ENCODE measurements at regions not wholly inside any gene's neighbourhood (a gene's known extent, or its start where the extent isn't known, plus 50 kb on each side); places are given as distances from the start of the nearest gene placed in this dataset.
"Not testable (repeated sequence)": the region's sequence is repeated elsewhere in the genome, so short reads cannot be mapped to it uniquely, and the experiment has no call there.

DNA sequence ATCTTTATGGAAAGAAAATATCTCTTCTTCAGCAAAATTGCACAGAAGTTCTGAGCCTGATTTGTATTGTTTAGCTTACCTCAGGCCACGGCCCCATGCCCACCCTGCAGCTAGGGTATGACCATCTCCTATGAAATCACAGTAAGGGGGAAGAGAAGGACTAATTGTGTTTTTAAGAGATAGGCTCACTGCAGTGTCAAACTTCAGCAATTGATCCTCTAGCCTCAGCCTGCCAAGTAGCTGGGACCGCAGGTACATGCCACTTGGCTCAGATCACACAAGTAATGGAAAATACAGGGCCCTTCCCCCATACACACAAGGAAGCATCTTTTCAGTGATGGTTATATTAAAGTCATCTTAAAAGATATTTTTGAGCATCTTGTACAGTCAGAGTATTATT is 60.0 kb downstream of the DMAC1 start:
- no peak for DNase-seq (ENCODE audit: low spot score)

GRCh38 chr9:7735311-7735710 is 64.3 kb downstream of the DMAC1 start:
- DNase-seq (ENCODE audit: low spot score): no peak

DNA sequence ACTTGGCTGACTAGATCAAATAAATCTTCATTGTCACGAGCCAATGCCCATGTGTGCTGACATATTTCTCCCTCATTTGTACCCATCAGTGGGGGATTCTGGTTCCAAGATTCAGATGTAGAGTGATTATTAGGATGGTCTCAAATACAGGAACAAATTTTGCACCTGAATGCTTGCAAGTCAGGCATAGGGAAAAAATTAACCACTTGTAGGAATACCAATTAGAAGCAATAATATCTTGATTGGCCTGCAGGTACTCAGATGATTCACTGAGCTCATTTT is 69.5 kb downstream of the DMAC1 start:
- DNase-seq (ENCODE audit: low spot score): no peak

- DNase-seq (ENCODE audit: low spot score): no peak
Measured at GRCh38 chr9:7729371-7730163, 70.0 kb downstream of the DMAC1 start.

DNA sequence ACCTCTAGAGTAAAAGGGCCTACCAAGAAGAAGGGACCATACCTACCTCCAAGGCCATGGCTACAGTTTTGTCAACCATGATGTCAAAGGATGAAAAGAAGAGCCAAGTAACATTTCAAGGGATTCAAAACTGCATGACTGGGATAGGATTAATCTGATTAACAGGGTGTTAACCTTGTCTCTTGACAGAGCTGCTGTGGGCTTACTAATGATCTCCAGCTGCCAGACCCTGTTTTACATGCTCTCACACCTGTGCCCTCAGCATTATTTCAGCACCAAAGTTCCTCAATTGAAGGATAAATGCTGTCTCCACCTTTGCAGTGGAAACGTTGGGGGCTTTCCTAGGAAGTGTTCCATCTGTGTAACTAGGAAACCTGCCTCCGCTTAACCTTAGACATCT is 78.3 kb downstream of the DMAC1 start:
- no peak for DNase-seq (ENCODE audit: low spot score)

GRCh38 chr9:7713088-7713487 is 86.5 kb downstream of the DMAC1 start:
- not testable (repeated sequence) for DNase-seq (ENCODE audit: low spot score)

- DNase-seq (ENCODE audit: low spot score): no peak
Measured at GRCh38 chr9:7710686-7711085, 88.9 kb downstream of the DMAC1 start.

- no peak for DNase-seq (ENCODE audit: low spot score)
Measured at GRCh38 chr9:7707934-7708333, 91.6 kb downstream of the DMAC1 start.

- no peak for DNase-seq (ENCODE audit: low spot score)
Measured at GRCh38 chr9:7704543-7704942, 95.0 kb downstream of the DMAC1 start.

- DNase-seq (ENCODE audit: low spot score): no peak
Measured at GRCh38 chr9:7691909-7692308, 107.7 kb downstream of the DMAC1 start.

DNA sequence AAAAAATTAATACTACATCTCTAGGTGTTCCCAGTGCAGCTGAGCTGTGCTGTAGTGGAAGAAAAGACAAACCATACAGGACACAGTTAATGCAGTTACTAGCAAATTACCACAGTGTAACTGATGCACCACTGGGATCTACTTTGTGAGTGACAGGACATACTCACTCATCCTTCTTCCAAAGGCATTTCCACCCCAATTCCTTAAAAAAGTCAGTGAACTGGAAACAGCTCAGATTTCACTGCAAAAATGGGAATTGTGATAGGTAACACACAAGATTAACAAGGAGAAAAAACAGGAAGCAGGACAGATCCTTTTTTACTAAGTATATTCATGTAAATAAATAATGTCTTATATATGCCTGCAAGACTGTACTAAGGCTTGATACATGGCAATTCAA is 109.6 kb downstream of the DMAC1 start:
- no peak for DNase-seq (ENCODE audit: low spot score)

GRCh38 chr9:7688626-7689025 is 111.0 kb downstream of the DMAC1 start:
- DNase-seq (ENCODE audit: low spot score): no peak

GRCh38 chr9:7676609-7677156 is 122.9 kb downstream of the DMAC1 start:
- peak; percentile 31 for DNase-seq (ENCODE audit: low spot score)

GRCh38 chr9:7671847-7672246 is 127.7 kb downstream of the DMAC1 start:
- no peak for DNase-seq (ENCODE audit: low spot score)

DNA sequence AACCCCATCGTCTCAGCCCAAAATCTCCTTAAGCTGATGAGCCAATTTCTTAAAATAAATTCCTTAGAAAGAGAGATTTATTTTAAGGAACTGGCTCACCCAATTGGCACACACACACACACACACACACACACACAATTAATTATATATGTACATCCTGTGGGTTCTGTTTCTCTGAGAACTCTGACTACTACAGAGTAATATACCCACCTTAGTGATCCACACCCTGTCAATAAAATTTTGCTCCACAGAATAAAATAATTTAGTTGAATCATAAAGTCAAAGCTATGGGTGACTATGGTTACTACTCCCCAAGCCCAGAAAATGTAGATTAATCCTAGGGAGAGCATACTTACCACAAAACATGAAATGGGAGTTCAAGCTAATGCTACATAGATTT is 131.0 kb downstream of the DMAC1 start:
- no peak for DNase-seq (ENCODE audit: low spot score)

DNA sequence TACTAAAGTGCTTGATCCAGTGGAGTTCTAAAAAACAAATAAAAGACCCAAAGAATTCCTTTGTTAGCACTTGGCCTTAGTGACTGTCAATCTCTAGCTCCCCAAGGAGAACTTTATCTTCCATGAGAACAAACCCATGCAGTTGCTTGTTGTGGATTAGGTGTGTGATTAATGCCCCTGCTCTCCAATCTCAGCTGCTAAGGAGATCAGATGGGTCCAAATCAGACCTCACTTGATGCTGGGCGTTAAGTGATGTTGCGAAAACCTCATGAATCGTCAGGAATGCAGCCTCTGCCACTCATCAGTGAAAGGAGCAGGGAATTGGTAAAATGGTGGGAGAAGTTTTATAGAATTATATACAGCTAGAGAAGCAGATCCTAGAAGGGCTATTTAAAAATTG is 133.7 kb downstream of the DMAC1 start:
- DNase-seq (ENCODE audit: low spot score): no peak

- DNase-seq (ENCODE audit: low spot score): no peak
Measured at GRCh38 chr9:7659766-7660165, 139.8 kb downstream of the DMAC1 start.

- DNase-seq (ENCODE audit: low spot score): peak; percentile 60
Measured at GRCh38 chr9:7656636-7657035, 142.9 kb downstream of the DMAC1 start.

GRCh38 chr9:7653262-7653661 is 146.3 kb downstream of the DMAC1 start:
- no peak for DNase-seq (ENCODE audit: low spot score)

GRCh38 chr9:7640231-7640630 is 159.3 kb downstream of the DMAC1 start:
- no peak for DNase-seq (ENCODE audit: low spot score)

DNA sequence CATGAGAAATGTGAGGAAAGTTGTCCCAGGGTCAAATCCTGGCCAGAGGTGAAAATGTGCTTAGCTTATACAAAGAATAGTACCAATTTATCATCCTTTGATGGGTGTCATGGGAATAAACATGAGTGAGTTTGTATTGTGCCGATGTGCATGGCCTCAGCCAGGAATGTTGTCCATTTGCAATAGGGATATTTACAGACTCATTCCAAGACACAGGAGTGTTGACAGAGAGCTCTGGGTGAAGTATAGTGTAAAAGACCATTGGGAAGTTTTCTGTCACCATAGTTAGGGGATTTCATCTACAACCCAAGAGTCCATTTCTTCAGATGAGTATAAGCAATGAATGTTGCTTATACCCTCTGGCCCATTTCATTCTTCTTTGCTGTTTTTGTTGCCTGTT is 160.1 kb downstream of the DMAC1 start:
- DNase-seq (ENCODE audit: low spot score): no peak

DNA sequence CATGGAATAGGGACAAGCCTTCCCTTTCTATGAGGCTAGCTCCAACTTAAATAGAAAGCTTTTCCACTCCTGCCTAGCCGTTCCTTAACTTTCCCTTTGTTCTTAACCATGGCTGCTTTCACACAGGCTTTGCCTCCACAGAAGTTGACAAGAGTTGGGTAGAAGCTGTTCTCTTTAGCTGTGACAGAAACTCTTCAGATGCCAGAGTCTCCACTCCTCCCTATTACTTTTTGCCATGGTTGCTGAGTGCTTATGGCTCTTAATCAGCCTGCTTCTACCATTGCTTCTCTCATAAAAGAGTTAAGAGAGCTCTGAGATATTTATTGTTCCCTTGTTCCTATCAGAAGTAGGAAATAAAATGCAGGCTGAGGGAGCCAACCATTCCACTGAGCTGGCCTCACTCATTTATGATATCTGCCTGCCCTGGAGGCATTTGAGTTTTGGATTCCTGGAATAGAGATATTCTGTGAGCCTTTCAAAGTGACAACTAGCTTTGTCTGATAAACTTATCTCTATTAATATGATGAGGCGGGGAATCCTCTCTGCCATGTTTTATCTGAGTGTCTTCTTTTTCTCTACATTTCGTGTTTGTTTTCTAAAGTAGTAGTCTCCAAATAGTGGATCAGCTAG is 162.6 kb downstream of the DMAC1 start:
- DNase-seq (ENCODE audit: low spot score): no peak

GRCh38 chr9:7636309-7636708 is 163.3 kb downstream of the DMAC1 start:
- no peak for DNase-seq (ENCODE audit: low spot score)

DNA sequence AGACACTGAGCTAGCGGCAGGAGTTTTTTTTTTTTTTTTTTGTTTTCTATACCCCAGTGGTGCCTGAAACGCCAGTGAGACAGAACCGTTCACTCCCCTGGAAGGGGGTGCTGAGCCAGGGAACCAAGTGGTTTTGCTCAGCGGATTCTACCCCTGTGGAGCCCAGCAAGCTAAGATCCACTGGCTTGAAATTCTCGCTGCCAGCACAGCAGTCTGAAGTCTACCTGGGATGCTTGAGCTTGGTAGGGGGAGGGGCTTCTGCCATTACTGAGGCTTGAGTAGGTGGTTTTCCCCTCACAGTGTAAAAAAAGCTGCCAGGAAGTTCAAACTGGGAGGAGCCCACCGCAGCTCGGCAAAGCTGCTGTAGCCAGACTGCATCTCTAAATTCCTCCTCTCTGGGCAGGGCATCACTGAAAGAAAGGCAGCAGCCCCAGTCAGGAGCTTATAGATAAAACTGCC is 173.0 kb downstream of the DMAC1 start:
- not testable (repeated sequence) for DNase-seq (ENCODE audit: low spot score)
